HCT116 (cell line): ENCODE measurements at regions not wholly inside any gene's neighbourhood (a gene's known extent, or its start where the extent isn't known, plus 50 kb on each side); places are given as distances from the start of the nearest gene placed in this dataset.
A peak's percentile ranks its signal among the peaks of the same experiment; 100 is the strongest.

Source experiments
- ATAC-seq: fragments of 200-7000 bp; cut with Tn5 transposase; 2 replicates; pipeline ENCODE4 v1.9.1; 2020; ENCODE audit warnings: mild to moderate bottlenecking, moderate library complexity
- BruUV-seq: library from RNA; stranded (reverse); fragments of 400-500 nt; replicated peaks from 2 replicates; lab custom pipeline; 2021; lab: Mats Ljungman, UMichigan
- CTCF ChIA-PET: fragments of 300-600 bp; sonication (Branson Sonifier 250); formaldehyde crosslinking; loops from one replicate; lab custom pipeline; 2021; ENCODE audit warnings: antibody characterized with exemption; lab: Charles Lee
- POLR2A ChIA-PET: fragments of 300-600, 350-600 bp; sonication (Branson Sonifier 250); formaldehyde crosslinking; loops from one replicate; lab custom pipeline; 2021; ENCODE audit warnings: antibody characterized with exemption; lab: Charles Lee
- RAD21 ChIA-PET, 2 experiments: fragments of 300-600 bp; sonication (Branson Sonifier 250); formaldehyde crosslinking; loops; one replicate each; lab custom pipeline; 2023; ENCODE audit warnings: low total read pairs in 2 of 2; ENCODE audit not compliant: uncharacterized antibody in 2 of 2, unreplicated experiment in 2 of 2, low non-redundant PET in 1 of 2; lab: Charles Lee
- DNase-seq: peaks from one replicate; pipeline ENCODE4 v3.0.0-alpha.2; 2010; ENCODE audit warnings: low read depth, low spot score
- H2AFZ ChIP-seq: fragments of 200-600 bp; shearing (Covaris generic), sonication (generic); 2 replicates; pipeline ENCODE4 v1.6.1; 2017; ENCODE audit warnings: low read depth, mixed run types, mixed read lengths, antibody characterized with exemption, low read length; ENCODE audit not compliant: poor library complexity, severe bottlenecking
- H3K27ac ChIP-seq: 2 replicates; pipeline ENCODE4 v1.5.1; 2012; ENCODE audit warnings: low read depth, low read length
- H3K27me3 ChIP-seq: fragments of 200-600 bp; sonication (generic); 2 replicates; pipeline ENCODE4 v1.6.1; 2016; ENCODE audit warnings: mixed run types, low read length, mixed read lengths; ENCODE audit not compliant: insufficient read depth
- H3K36me3 ChIP-seq, 2 experiments: fragments of 200-500 bp in 1 of 2; fragments of 200-600 bp in 1 of 2; sonication (Bioruptor generic) in 1 of 2; sonication (generic) in 1 of 2; 2 replicates each; pipeline versions ENCODE4 v1.5.1 to v1.6.1; 2014 to 2016; ENCODE audit warnings: low read length in 2 of 2, inconsistent platforms in 1 of 2, mixed read lengths in 1 of 2, mixed run types in 1 of 2; ENCODE audit not compliant: insufficient read depth in 2 of 2, control insufficient read depth in 1 of 2
- H3K4me1 ChIP-seq, 2 experiments: fragments of 200-600 bp in 1 of 2; sonication (generic) in 1 of 2; 2 replicates each; pipeline versions ENCODE4 v1.5.1 to v1.6.1; 2012 to 2017; ENCODE audit warnings: low read length in 2 of 2, inconsistent platforms in 1 of 2, mild to moderate bottlenecking in 1 of 2, mixed read lengths in 1 of 2, mixed run types in 1 of 2, moderate library complexity in 1 of 2; ENCODE audit not compliant: insufficient read depth in 2 of 2, control insufficient read depth in 1 of 2
- H3K4me2 ChIP-seq: fragments of 200-600 bp; sonication (generic); 2 replicates; pipeline ENCODE4 v1.6.1; 2017; ENCODE audit warnings: mixed run types, low read length, mixed read lengths
- H3K4me3 ChIP-seq, 2 experiments: fragments of 200-600 bp in 1 of 2; sonication (generic) in 1 of 2; replicated peaks in 1 of 2; 2 replicates each; pipeline ENCODE4 v1.5.1; 2011 to 2016; ENCODE audit warnings: low read length in 2 of 2, control low read depth in 1 of 2, low read depth in 1 of 2, mild to moderate bottlenecking in 1 of 2, mixed read lengths in 1 of 2, mixed run types in 1 of 2
- H3K79me2 ChIP-seq: fragments of 200-600 bp; sonication (generic); 2 replicates; pipeline ENCODE4 v1.6.1; 2017; ENCODE audit warnings: mild to moderate bottlenecking, mixed run types, low read length, moderate library complexity, mixed read lengths; ENCODE audit not compliant: insufficient read depth
- H3K9ac ChIP-seq: fragments of 200-600 bp; sonication (generic); 2 replicates; pipeline ENCODE4 v1.6.1; 2016; ENCODE audit warnings: low read length, mixed read lengths
- H3K9me2 ChIP-seq: fragments of 200-600 bp; sonication (generic), shearing (Covaris generic); 2 replicates; pipeline ENCODE4 v1.6.1; 2017; ENCODE audit warnings: mixed run types, mild to moderate bottlenecking, moderate library complexity; ENCODE audit not compliant: insufficient read depth
- H3K9me3 ChIP-seq, 2 experiments: fragments of 200-500 bp in 1 of 2; fragments of 200-600 bp in 1 of 2; sonication (Bioruptor generic) in 1 of 2; sonication (generic) in 1 of 2; 2 replicates each; pipeline ENCODE4 v1.6.1; 2014 to 2017; ENCODE audit warnings: low read length in 2 of 2, mixed read lengths in 2 of 2, inconsistent platforms in 1 of 2, low read depth in 1 of 2, mild to moderate bottlenecking in 1 of 2, mixed run types in 1 of 2, moderate library complexity in 1 of 2; ENCODE audit not compliant: control insufficient read depth in 1 of 2, insufficient read depth in 1 of 2
- H4K20me1 ChIP-seq: fragments of 200-600 bp; sonication (generic), shearing (Covaris generic); 2 replicates; pipeline ENCODE4 v1.6.1; 2017; ENCODE audit warnings: mixed run types, mild to moderate bottlenecking, moderate library complexity; ENCODE audit not compliant: insufficient read depth
- ATF3 ChIP-seq: IDR thresholded peaks from 2 replicates; pipeline ENCODE4 v1.6.1; 2012
- CBX3 ChIP-seq: IDR thresholded peaks from 2 replicates; pipeline ENCODE4 v1.6.1; 2012; ENCODE audit warnings: low read depth
- CEBPB ChIP-seq: IDR thresholded peaks from 2 replicates; pipeline ENCODE4 v1.6.1; 2012; ENCODE audit warnings: low read depth
- ELF1 ChIP-seq: IDR thresholded peaks from 2 replicates; pipeline ENCODE4 v1.6.1; 2012; ENCODE audit warnings: low read depth, borderline replicate concordance
- FOSL1 ChIP-seq: IDR thresholded peaks from 2 replicates; pipeline ENCODE4 v1.6.1; 2012; ENCODE audit warnings: low read depth
- JUND ChIP-seq: IDR thresholded peaks from 2 replicates; pipeline ENCODE4 v1.6.1; 2012
- MAX ChIP-seq: IDR thresholded peaks from 2 replicates; pipeline ENCODE4 v1.6.1; 2012
- POLR2A ChIP-seq: IDR thresholded peaks from 2 replicates; pipeline ENCODE4 v1.7.0; 2011; ENCODE audit warnings: borderline replicate concordance; ENCODE audit not compliant: insufficient read depth, insufficient read length; ENCODE audit errors: extremely low read depth
- SIN3A ChIP-seq: IDR thresholded peaks from 2 replicates; pipeline ENCODE4 v1.6.1; 2012; ENCODE audit warnings: low read depth
- SP1 ChIP-seq: IDR thresholded peaks from 2 replicates; pipeline ENCODE4 v1.6.1; 2012; ENCODE audit warnings: low read depth
- TCF7L2 ChIP-seq: IDR thresholded peaks from 2 replicates; pipeline ENCODE4 v1.7.0; 2011; ENCODE audit warnings: borderline replicate concordance, inconsistent platforms; ENCODE audit not compliant: insufficient read depth, insufficient read length; ENCODE audit errors: extremely low read depth
- YY1 ChIP-seq: IDR thresholded peaks from 2 replicates; pipeline ENCODE4 v1.6.1; 2011; ENCODE audit warnings: low read length, low read depth, moderate library complexity, mild to moderate bottlenecking; ENCODE audit not compliant: insufficient replicate concordance; ENCODE audit errors: extremely low read depth
- intact Hi-C: fragments of 100-400 bp; cut with micrococcal nuclease; formaldehyde crosslinking; loops from 2 replicates; pipeline ENCODE4 v1.10.0; 2022

- Histone ChIP-seq H3K36me3 (no peaks in the 10 kb centered on the region), H4K20me1 (no peaks in the 10 kb centered on the region), H3K27ac (no peak overlapping the region)
- CTCF ChIA-PET, result no interaction called here
- TF ChIP-seq SP1 (peak; percentile 32), ELF1 (no peak), SIN3A (no peak), JUND (peak; percentile 80), YY1 (no peak), POLR2A (no peak), FOSL1 (peak; percentile 85), MAX (peak; percentile 85), CEBPB (peak; percentile 42; the same call in 1 of the 2 replicates), ATF3 (peak; percentile 70; the same call in 1 of the 2 replicates), TCF7L2 (no peak), CBX3 (peak; percentile 59)
- TF ChIP-seq, all 23 proteins: peak for 7
- Histone ChIP-seq H3K4me2 (peak overlapping the region; percentile 66), H3K4me3 (peak overlapping the region in 1 of 2 experiments; percentile 26; a peak in 1 of 4 replicates), H3K9me3 (peaks cover 0 to 3% of the 10 kb centered on the region in 2 experiments; a peak in 1 of 4 replicates), H3K79me2 (no peaks in the 10 kb centered on the region), H3K27me3 (0 out of 2 replicates have a peak, but pooled peaks cover 4% of the 10 kb centered on the region), H3K9ac (no peak overlapping the region), H3K9me2 (no peaks in the 10 kb centered on the region), H3K4me1 (peaks cover 10 to 14% of the 10 kb centered on the region in 2 experiments), H2AFZ (peak overlapping the region; percentile 54)
- RAD21 ChIA-PET, result no interaction called here
- intact Hi-C loops, result no loop called here
- peak; percentile 83 for ATAC-seq
- peak; percentile 36 for DNase-seq
- no TSS peak for BruUV-seq
- POLR2A ChIA-PET, result no interaction called here
Observed at GRCh38 chr13:111954661-111955411, 112.1 kb upstream of the SOX1 start.
